Neural progenitor cell (in vitro differentiated cells): ENCODE measurements at regions not wholly inside any gene's neighbourhood (a gene's known extent, or its start where the extent isn't known, plus 50 kb on each side); places are given as distances from the start of the nearest gene placed in this dataset.

Experiments used
- DNase-seq: peaks from one replicate; pipeline ENCODE4 v3.0.0-alpha.2; 2016; ENCODE audit warnings: low spot score
- H2AFZ ChIP-seq: fragments of 200-600 bp; sonication (generic); replicated peaks from 2 replicates; pipeline ENCODE4 v1.6.1; 2016; ENCODE audit warnings: antibody characterized with exemption
- H3F3A ChIP-seq: fragments of 200-600 bp; sonication (generic); 2 replicates; pipeline ENCODE4 v1.6.1; 2016; ENCODE audit warnings: antibody characterized with exemption, low read depth
- H3K27ac ChIP-seq: fragments of 200-600 bp; sonication (generic); 2 replicates; pipeline ENCODE4 v1.5.1; 2016; ENCODE audit warnings: mild to moderate bottlenecking
- H3K27me3 ChIP-seq: fragments of 200-600 bp; sonication (generic); 2 replicates; pipeline ENCODE4 v1.6.1; 2016; ENCODE audit warnings: mild to moderate bottlenecking, moderate library complexity
- H3K36me3 ChIP-seq: fragments of 200-600 bp; sonication (generic); 2 replicates; pipeline ENCODE4 v1.5.1; 2016
- H3K4me1 ChIP-seq: fragments of 200-600 bp; sonication (generic); 2 replicates; pipeline ENCODE4 v1.6.1; 2016; ENCODE audit warnings: mixed run types
- H3K4me2 ChIP-seq: fragments of 200-600 bp; sonication (generic); 2 replicates; pipeline ENCODE4 v1.6.1; 2016
- H3K4me3 ChIP-seq: fragments of 200-600 bp; sonication (generic); 2 replicates; pipeline ENCODE4 v1.5.1; 2016
- H3K79me2 ChIP-seq: fragments of 200-600 bp; sonication (generic); 2 replicates; pipeline ENCODE4 v1.6.1; 2016; ENCODE audit warnings: low read depth
- H3K9ac ChIP-seq: fragments of 200-600 bp; sonication (generic); 2 replicates; pipeline ENCODE4 v1.6.1; 2016
- H3K9me3 ChIP-seq: fragments of 200-600 bp; sonication (generic); 2 replicates; pipeline ENCODE4 v1.5.1; 2016; ENCODE audit warnings: low read depth
- H4K20me1 ChIP-seq: fragments of 200-600 bp; sonication (generic); 2 replicates; pipeline ENCODE4 v1.6.1; 2016; ENCODE audit warnings: low read depth
- H3K27ac Mint-ChIP-seq: 3 replicates; pipeline ENCODE4 v1.8.0; 2021; ENCODE audit warnings: mixed read lengths
- H3K27me3 Mint-ChIP-seq: 2 replicates; pipeline ENCODE4 v1.8.0; 2022; ENCODE audit warnings: low read depth, mild to moderate bottlenecking, inconsistent platforms, moderate library complexity, mixed read lengths; ENCODE audit not compliant: insufficient read depth
- H3K36me3 Mint-ChIP-seq: 3 replicates; pipeline ENCODE4 v1.8.0; 2021; ENCODE audit warnings: mixed read lengths
- H3K4me1 Mint-ChIP-seq: 3 replicates; pipeline ENCODE4 v1.8.0; 2021; ENCODE audit warnings: mixed read lengths
- H3K4me3 Mint-ChIP-seq: 3 replicates; pipeline ENCODE4 v1.8.0; 2021; ENCODE audit warnings: mild to moderate bottlenecking, moderate library complexity, mixed read lengths
- H3K9me3 Mint-ChIP-seq: 3 replicates; pipeline ENCODE4 v1.8.0; 2020; ENCODE audit warnings: mixed read lengths
- CTCF ChIP-seq: fragments of 200-600 bp; sonication (generic); IDR thresholded peaks from 2 replicates; pipeline ENCODE4 v1.5.1; 2017; ENCODE audit warnings: antibody characterized with exemption, mild to moderate bottlenecking
- EZH2 ChIP-seq: fragments of 200-600 bp; sonication (generic); IDR thresholded peaks from 2 replicates; pipeline ENCODE4 v1.6.1; 2017; ENCODE audit warnings: antibody characterized with exemption, mild to moderate bottlenecking, moderate library complexity
- EZH2phosphoT487 ChIP-seq: fragments of 200-600 bp; sonication (generic); IDR thresholded peaks from 2 replicates; pipeline ENCODE4 v1.6.1; 2017; ENCODE audit warnings: antibody characterized with exemption

DNA sequence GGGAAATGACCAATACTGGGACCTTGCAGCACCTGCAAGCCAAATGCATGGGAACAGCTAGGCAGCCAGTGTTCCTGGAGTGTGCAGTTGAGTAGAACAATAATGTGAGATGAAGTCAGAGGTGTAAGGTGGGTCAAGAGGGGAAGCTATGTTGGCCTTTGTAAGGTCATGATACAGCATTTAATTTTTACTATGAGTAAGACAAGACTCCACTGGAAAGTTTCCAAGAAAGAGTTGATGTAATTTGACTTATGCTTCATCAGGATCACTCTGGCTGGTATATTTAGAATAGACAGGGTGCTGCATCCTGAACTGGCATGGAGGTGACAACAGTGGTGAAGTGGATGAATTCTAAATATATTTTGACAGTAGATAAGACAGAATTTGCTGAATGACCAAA, 744.8 kb downstream of the KCTD16 start:
- H3K9me3 ChIP-seq = no peaks in the 10 kb centered on the region
- no peaks in the 10 kb centered on the region for H3F3A ChIP-seq
- H3K9me3 Mint-ChIP-seq = no peaks in the 10 kb centered on the region
- H3K27me3 Mint-ChIP-seq = peaks cover 2% of the 10 kb centered on the region
- H2AFZ ChIP-seq = no peak overlapping the region
- H3K79me2 ChIP-seq = no peaks in the 10 kb centered on the region
- no peak overlapping the region for H3K4me3 ChIP-seq
- H3K4me1 Mint-ChIP-seq = no peaks in the 10 kb centered on the region
- no peaks in the 10 kb centered on the region for H3K4me1 ChIP-seq
- H3K27ac Mint-ChIP-seq = no peak overlapping the region
- H4K20me1 ChIP-seq = no peaks in the 10 kb centered on the region
- DNase-seq = no peak
- H3K27ac ChIP-seq = no peak overlapping the region
- H3K36me3 Mint-ChIP-seq = no peaks in the 10 kb centered on the region
- no peak overlapping the region for H3K4me3 Mint-ChIP-seq
- TF ChIP-seq EZH2phosphoT487 (no peak), CTCF (no peak), EZH2 (no peak)
- H3K27me3 ChIP-seq = no peaks in the 10 kb centered on the region
- H3K4me2 ChIP-seq = no peak overlapping the region
- no peak overlapping the region for H3K9ac ChIP-seq
- H3K36me3 ChIP-seq = no peaks in the 10 kb centered on the region

GRCh38 chr5:144913661-144914060, 743.0 kb downstream of the KCTD16 start:
- no peak for DNase-seq
- Mint-ChIP-seq H3K27ac (no peak overlapping the region), H3K36me3 (no peaks in the 10 kb centered on the region), H3K4me1 (no peaks in the 10 kb centered on the region), H3K9me3 (peaks cover 4% of the 10 kb centered on the region), H3K27me3 (peaks cover 2% of the 10 kb centered on the region), H3K4me3 (no peak overlapping the region)
- Histone ChIP-seq H2AFZ (no peak overlapping the region), H3K36me3 (no peaks in the 10 kb centered on the region), H3K4me3 (no peak overlapping the region), H3K79me2 (no peaks in the 10 kb centered on the region), H3K27me3 (no peaks in the 10 kb centered on the region), H4K20me1 (no peaks in the 10 kb centered on the region), H3K4me1 (no peaks in the 10 kb centered on the region), H3K27ac (no peak overlapping the region), H3K9ac (no peak overlapping the region), H3F3A (no peaks in the 10 kb centered on the region), H3K4me2 (no peak overlapping the region), H3K9me3 (no peaks in the 10 kb centered on the region)
- TF ChIP-seq CTCF (no peak), EZH2phosphoT487 (no peak), EZH2 (no peak)

- Histone ChIP-seq H3K27ac (no peak overlapping the region), H3K9ac (no peak overlapping the region), H3F3A (no peaks in the 10 kb centered on the region), H2AFZ (no peak overlapping the region), H4K20me1 (no peaks in the 10 kb centered on the region), H3K4me3 (no peak overlapping the region), H3K4me1 (no peaks in the 10 kb centered on the region), H3K9me3 (no peaks in the 10 kb centered on the region), H3K4me2 (no peak overlapping the region), H3K27me3 (no peaks in the 10 kb centered on the region), H3K79me2 (no peaks in the 10 kb centered on the region), H3K36me3 (no peaks in the 10 kb centered on the region)
- Mint-ChIP-seq H3K36me3 (no peaks in the 10 kb centered on the region), H3K4me3 (no peak overlapping the region), H3K9me3 (no peaks in the 10 kb centered on the region), H3K27ac (no peak overlapping the region), H3K4me1 (no peaks in the 10 kb centered on the region), H3K27me3 (no peaks in the 10 kb centered on the region)
- DNase-seq = no peak
- TF ChIP-seq EZH2 = no peak
- TF ChIP-seq EZH2phosphoT487 = no peak
- no peak for TF ChIP-seq CTCF
Measured at GRCh38 chr5:144896473-144896872, 725.8 kb downstream of the KCTD16 start.

- H3K27me3 ChIP-seq = no peaks in the 10 kb centered on the region
- no peaks in the 10 kb centered on the region for H3K79me2 ChIP-seq
- Mint-ChIP-seq H3K27me3 (no peaks in the 10 kb centered on the region), H3K9me3 (peaks cover 9% of the 10 kb centered on the region), H3K4me3 (no peak overlapping the region), H3K36me3 (no peaks in the 10 kb centered on the region), H3K4me1 (no peaks in the 10 kb centered on the region), H3K27ac (no peak overlapping the region)
- H2AFZ ChIP-seq = no peak overlapping the region
- H3K9ac ChIP-seq = no peak overlapping the region
- no peaks in the 10 kb centered on the region for H3K36me3 ChIP-seq
- no peaks in the 10 kb centered on the region for H4K20me1 ChIP-seq
- DNase-seq = no peak
- H3K27ac ChIP-seq = no peak overlapping the region
- H3K9me3 ChIP-seq = no peaks in the 10 kb centered on the region
- H3K4me1 ChIP-seq = no peaks in the 10 kb centered on the region
- no peak overlapping the region for H3K4me2 ChIP-seq
- no peak for TF ChIP-seq EZH2
- no peak for TF ChIP-seq CTCF
- TF ChIP-seq EZH2phosphoT487 = no peak
- H3K4me3 ChIP-seq = no peak overlapping the region
- H3F3A ChIP-seq = no peaks in the 10 kb centered on the region
Measured at GRCh38 chr5:144886668-144887067, 716.0 kb downstream of the KCTD16 start.
